Right lobe of liver (tissue), 4 donors: ENCODE measurements at regions not wholly inside any gene's neighbourhood (a gene's known extent, or its start where the extent isn't known, plus 50 kb on each side); places are given as distances from the start of the nearest gene placed in this dataset.

Experiments
- POLR2A ChIP-seq: fragments of 450-650 bp; IDR thresholded peaks from one replicate; pipeline ENCODE4 v1.6.1; 2017; ENCODE audit warnings: antibody characterized with exemption, mild to moderate bottlenecking
- TF ChIP-seq, protein P1 (sequence below), 4 donors: fragments of 200-600 bp in 3 of 4; fragments of 450-650 bp in 1 of 4; IDR thresholded peaks; one replicate each; pipeline versions ENCODE4 v1.5.1 to v1.8.0; 2016 to 2022; ENCODE audit warnings: antibody characterized with exemption in 4 of 4, mild to moderate bottlenecking in 2 of 4
- donor health status: DM: no; HTN: no; CAD: no.
- donor health status: DM: no; HTN: no; CAD: no.
- donor health status: DM: no; HTN: yes; CAD: no.

DNA sequence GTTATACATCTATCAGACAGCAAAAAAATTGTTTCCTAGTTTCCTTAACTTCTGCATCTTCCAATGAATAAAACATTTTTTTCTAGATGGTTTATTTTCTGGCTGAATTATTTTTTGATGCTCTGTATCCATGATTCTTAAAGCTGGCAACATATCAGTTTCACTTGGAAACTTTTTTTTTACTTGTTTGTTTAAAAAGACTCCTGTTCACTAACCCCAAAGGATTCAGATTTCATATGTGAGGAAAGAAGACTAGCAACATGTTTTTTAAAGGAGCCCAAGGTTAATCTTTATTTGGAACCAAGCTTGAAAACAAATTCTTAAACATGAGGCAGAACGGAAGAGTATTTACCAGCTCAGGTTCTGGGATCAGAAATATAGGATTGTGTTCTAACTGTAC is 632.3 kb downstream of the SLITRK6 start:
- TF ChIP-seq, protein P1, sequence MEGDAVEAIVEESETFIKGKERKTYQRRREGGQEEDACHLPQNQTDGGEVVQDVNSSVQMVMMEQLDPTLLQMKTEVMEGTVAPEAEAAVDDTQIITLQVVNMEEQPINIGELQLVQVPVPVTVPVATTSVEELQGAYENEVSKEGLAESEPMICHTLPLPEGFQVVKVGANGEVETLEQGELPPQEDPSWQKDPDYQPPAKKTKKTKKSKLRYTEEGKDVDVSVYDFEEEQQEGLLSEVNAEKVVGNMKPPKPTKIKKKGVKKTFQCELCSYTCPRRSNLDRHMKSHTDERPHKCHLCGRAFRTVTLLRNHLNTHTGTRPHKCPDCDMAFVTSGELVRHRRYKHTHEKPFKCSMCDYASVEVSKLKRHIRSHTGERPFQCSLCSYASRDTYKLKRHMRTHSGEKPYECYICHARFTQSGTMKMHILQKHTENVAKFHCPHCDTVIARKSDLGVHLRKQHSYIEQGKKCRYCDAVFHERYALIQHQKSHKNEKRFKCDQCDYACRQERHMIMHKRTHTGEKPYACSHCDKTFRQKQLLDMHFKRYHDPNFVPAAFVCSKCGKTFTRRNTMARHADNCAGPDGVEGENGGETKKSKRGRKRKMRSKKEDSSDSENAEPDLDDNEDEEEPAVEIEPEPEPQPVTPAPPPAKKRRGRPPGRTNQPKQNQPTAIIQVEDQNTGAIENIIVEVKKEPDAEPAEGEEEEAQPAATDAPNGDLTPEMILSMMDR (IDR thresholded peaks at IDR 0.05) = no peak
- TF ChIP-seq POLR2A = no peak
